ENCODE measurements at regions not wholly inside any gene's neighbourhood (a gene's known extent, or its start where the extent isn't known, plus 50 kb on each side); places are given as distances from the start of the nearest gene placed in this dataset.

DNA sequence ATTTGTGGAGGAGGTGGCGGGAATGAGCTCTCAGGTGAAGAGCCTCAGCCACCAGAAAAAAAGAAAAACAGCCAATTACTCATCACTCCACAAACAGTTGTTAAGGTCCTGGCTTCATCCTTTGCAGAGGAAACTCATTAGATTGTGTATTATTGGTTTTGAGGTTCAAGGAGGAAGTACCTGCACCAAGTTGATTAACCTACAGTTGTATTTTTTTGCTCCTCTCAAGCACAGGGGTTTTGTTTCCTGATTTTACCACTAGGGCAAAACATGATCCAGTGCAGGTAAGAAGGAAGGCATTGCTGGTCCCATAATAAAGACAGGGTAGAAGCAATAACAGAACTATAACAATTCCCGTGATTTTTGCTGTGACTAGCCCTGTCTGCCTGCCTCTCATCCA, 84.0 kb upstream of the QRFPR start:
- WGBS (ENCODE audit: insufficient coverage, low coverage, missing lambda C conversion rate): 0% methylated on average over 2 of the region's 2 CpGs
- no TSS peak for BruUV-seq (replicated peaks)
- H3K9me1 ChIP-seq (ENCODE audit: control insufficient read depth, insufficient read depth, low read length): no peaks in the 10 kb centered on the region
- H3K9ac ChIP-seq (ENCODE audit: insufficient read depth in 1 of 2, low read depth in 2 of 2, low read length in 2 of 2): no peak overlapping the region
- DNase-seq (ENCODE audit: extremely low read depth in 1 of 4, low spot score in 3 of 4) (no peak), FAIRE-seq (no peak), ATAC-seq (no peak)
- H4K20me1 ChIP-seq (replicated peaks; ENCODE audit: control insufficient read depth, insufficient read depth, low read length): no peaks in the 10 kb centered on the region
- no peak overlapping the region for H3K4me2 ChIP-seq (ENCODE audit: insufficient read depth, low read length)
- H3K79me2 ChIP-seq (ENCODE audit: control insufficient read depth, insufficient read depth, low read length): no peaks in the 10 kb centered on the region
- POLR2A ChIA-PET: no interaction called here
- in situ Hi-C loops (cut with MboI) (no loop called here), intact Hi-C loops (cut with micrococcal nuclease) (loop anchor here (5.0 kb wide), 2 partner anchors 192 to 262 kb away; no protein-coding TSS in a partner anchor)
- TF ChIP-seq ZNF146 (CRISPR knock-in tag; IDR thresholded peaks at IDR 0.05; ENCODE audit: unreplicated experiment) (no peak), CBX1 (IDR thresholded peaks at IDR 0.05; ENCODE audit: low read depth) (no peak), NR3C1 (CRISPR knock-in tag; IDR thresholded peaks at IDR 0.05) (no peak), SMAD3 (CRISPR knock-in tag; conservative IDR thresholded peaks at IDR 0.05) (no peak), SAP30 (IDR thresholded peaks at IDR 0.05; ENCODE audit: borderline replicate concordance, insufficient read depth, low read depth, low read length, poor library complexity, severe bottlenecking) (no peak), SAFB (IDR thresholded peaks at IDR 0.05; ENCODE audit: borderline replicate concordance, low read depth, low read length) (no peak), EP300 (IDR thresholded peaks at IDR 0.05; ENCODE audit: low read length) (no peak)
- no peak overlapping the region for H3K27ac ChIP-seq (ENCODE audit: extremely low read depth, low read depth, low read length)
- H3K9me3 ChIP-seq (replicated peaks; ENCODE audit: control insufficient read depth, insufficient read depth, low read depth, low read length): no peaks in the 10 kb centered on the region
- H3K4me3 ChIP-seq: no peak overlapping the region
- H3K4me1 ChIP-seq (replicated peaks in 1 of 2; ENCODE audit: control insufficient read depth in 2 of 2, insufficient read depth in 2 of 2, low read length in 2 of 2): no peaks in the 10 kb centered on the region
- H2AFZ ChIP-seq (ENCODE audit: low read depth, low read length): no peak overlapping the region
- H3K27me3 ChIP-seq (ENCODE audit: control insufficient read depth in 2 of 2, insufficient read depth in 2 of 2, low read length in 2 of 2): no peaks in the 10 kb centered on the region
- CTCF ChIA-PET (ENCODE audit: low intra/inter-chr PET ratio): no interaction called here
- H3K36me3 ChIP-seq (ENCODE audit: control insufficient read depth, insufficient read depth, low read length): no peaks in the 10 kb centered on the region

All from K562 (cell line).